ENCODE measurements at regions not wholly inside any gene's neighbourhood (a gene's known extent, or its start where the extent isn't known, plus 50 kb on each side); places are given as distances from the start of the nearest gene placed in this dataset.
A peak's percentile ranks its signal among the peaks of the same experiment; 100 is the strongest.

- Histone ChIP-seq H4K20me1 (ENCODE audit: control insufficient read depth, insufficient read depth) (no peaks in the 10 kb centered on the region), H3K9me3 (replicated peaks; ENCODE audit: control insufficient read depth, insufficient read depth, low read length) (no peaks in the 10 kb centered on the region), H2AFZ (ENCODE audit: control insufficient read depth, low read depth, low read length) (peak overlapping the region; percentile 26), H3K27ac (ENCODE audit: control insufficient read depth, insufficient read depth) (no peak overlapping the region), H3K9ac (ENCODE audit: control insufficient read depth, insufficient read depth, low read length) (no peak overlapping the region), H3K79me2 (ENCODE audit: control insufficient read depth, insufficient read depth, low read length) (no peaks in the 10 kb centered on the region), H3K4me2 (ENCODE audit: control insufficient read depth, insufficient read depth) (peak overlapping the region; percentile 22; the same call in 1 of the 2 replicates), H3K4me1 (ENCODE audit: control insufficient read depth, insufficient read depth, low read length) (no peaks in the 10 kb centered on the region), H3K36me3 (ENCODE audit: control insufficient read depth in 2 of 2, insufficient read depth in 2 of 2, low read length in 1 of 2) (no peaks in the 10 kb centered on the region), H3K27me3 (replicated peaks in 1 of 2; ENCODE audit: control insufficient read depth in 2 of 2, insufficient read depth in 2 of 2, low read length in 1 of 2) (no peaks in the 10 kb centered on the region; a peak in 2 of 4 replicates), H3K4me3 (no peak overlapping the region)
- intact Hi-C loops (cut with micrococcal nuclease; ENCODE audit: unreplicated experiment) (loop anchor here (5.0 to 10.0 kb wide), 3 partner anchors 86 to 248 kb away; no protein-coding TSS in a partner anchor), in situ Hi-C loops (cut with MboI) (no loop called here)
- ChIA-PET SMC1A (ENCODE audit: uncharacterized antibody, unreplicated experiment) (interaction anchor here (0.7 to 2.6 kb wide), 20 partner anchors 7 to 433 kb away, joined by 3 to 12 read pairs (median 3); no protein-coding TSS in a partner anchor), RAD21 (ENCODE audit: unreplicated experiment) (interaction anchor here (0.9 to 3.4 kb wide), 12 partner anchors 38 to 427 kb away, joined by 3 to 13 read pairs (median 4); no protein-coding TSS in a partner anchor), CTCF (interaction anchor here (0.6 to 5.1 kb wide), 37 partner anchors 8 to 427 kb away, joined by 3 to 37 read pairs (median 4); no protein-coding TSS in a partner anchor), POLR2A (no interaction called here)
- ATAC-seq (peak; percentile 68), DNase-seq (ENCODE audit: low read depth, low spot score) (no peak), FAIRE-seq (peak; percentile 44)
- no TSS peak for BruUV-seq (replicated peaks)
- no peak for TF ChIP-seq TAF1 (IDR thresholded peaks at IDR 0.05; ENCODE audit: borderline replicate concordance, low read depth, low read length)
- TF ChIP-seq EP300 (IDR thresholded peaks at IDR 0.05; ENCODE audit: borderline replicate concordance in 1 of 2, control insufficient read depth in 1 of 2, low read depth in 2 of 2, low read length in 2 of 2): 0 out of 4 replicates have a peak, but pooled peaks of 1 of the 2 experiments have one; percentile 21
- peak; percentile 52; the same call in 1 of the 2 replicates for TF ChIP-seq RAD21 (IDR thresholded peaks at IDR 0.05; ENCODE audit: insufficient read depth, low read depth, low read length)
- TF ChIP-seq MXI1 (IDR thresholded peaks at IDR 0.05; ENCODE audit: low read depth, low read length): 0 out of 2 replicates have a peak, but pooled peaks have one; percentile 37
- TF ChIP-seq ZNF384 (IDR thresholded peaks at IDR 0.05; ENCODE audit: borderline replicate concordance, low read depth, low read length): peak; percentile 56; the same call in 1 of the 2 replicates
- TF ChIP-seq, protein P1, sequence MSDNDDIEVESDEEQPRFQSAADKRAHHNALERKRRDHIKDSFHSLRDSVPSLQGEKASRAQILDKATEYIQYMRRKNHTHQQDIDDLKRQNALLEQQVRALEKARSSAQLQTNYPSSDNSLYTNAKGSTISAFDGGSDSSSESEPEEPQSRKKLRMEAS (IDR thresholded peaks at IDR 0.05; ENCODE audit: low read depth, low read length): peak; percentile 21; the same call in 1 of the 2 replicates
- 0 out of 4 replicates have a peak, but pooled peaks of 1 of the 2 experiments have one; percentile 25 for TF ChIP-seq IKZF2 (IDR thresholded peaks at IDR 0.05)
- TF ChIP-seq NR2F1 (conservative IDR thresholded peaks at IDR 0.05): 0 out of 2 replicates have a peak, but pooled peaks have one; percentile 14
- no peak for TF ChIP-seq POLR2A (IDR thresholded peaks at IDR 0.05; ENCODE audit: low read depth, low read length)
- TF ChIP-seq CHD1 (IDR thresholded peaks at IDR 0.05; ENCODE audit: low read depth, low read length): no peak
- TF ChIP-seq NBN (IDR thresholded peaks at IDR 0.05): peak; percentile 46; the same call in 1 of the 2 replicates
- 0 out of 4 replicates have a peak, but pooled peaks of 1 of the 2 experiments have one; percentile 56 for TF ChIP-seq BHLHE40 (IDR thresholded peaks at IDR 0.05; ENCODE audit: borderline replicate concordance in 1 of 2, low read depth in 2 of 2, low read length in 1 of 2)
- TF ChIP-seq CTCF (IDR thresholded peaks at IDR 0.05 in 2 of 3, conservative IDR thresholded peaks at IDR 0.05 in 1 of 3; ENCODE audit: control insufficient read depth in 2 of 3, extremely low read depth in 1 of 3, insufficient read depth in 1 of 3, low read depth in 3 of 3, low read length in 3 of 3): peak; percentile 15 to 41 (median 38); a peak in 3 of 6 replicates
- 0 out of 2 replicates have a peak, but pooled peaks have one; percentile 14 for TF ChIP-seq SPI1 (IDR thresholded peaks at IDR 0.05; ENCODE audit: borderline replicate concordance, insufficient read depth, low read depth, low read length)
- TF ChIP-seq, protein P2, sequence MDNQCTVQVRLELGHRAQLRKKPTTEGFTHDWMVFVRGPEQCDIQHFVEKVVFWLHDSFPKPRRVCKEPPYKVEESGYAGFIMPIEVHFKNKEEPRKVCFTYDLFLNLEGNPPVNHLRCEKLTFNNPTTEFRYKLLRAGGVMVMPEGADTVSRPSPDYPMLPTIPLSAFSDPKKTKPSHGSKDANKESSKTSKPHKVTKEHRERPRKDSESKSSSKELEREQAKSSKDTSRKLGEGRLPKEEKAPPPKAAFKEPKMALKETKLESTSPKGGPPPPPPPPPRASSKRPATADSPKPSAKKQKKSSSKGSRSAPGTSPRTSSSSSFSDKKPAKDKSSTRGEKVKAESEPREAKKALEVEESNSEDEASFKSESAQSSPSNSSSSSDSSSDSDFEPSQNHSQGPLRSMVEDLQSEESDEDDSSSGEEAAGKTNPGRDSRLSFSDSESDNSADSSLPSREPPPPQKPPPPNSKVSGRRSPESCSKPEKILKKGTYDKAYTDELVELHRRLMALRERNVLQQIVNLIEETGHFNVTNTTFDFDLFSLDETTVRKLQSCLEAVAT (IDR thresholded peaks at IDR 0.05): 0 out of 2 replicates have a peak, but pooled peaks have one; percentile 23
- TF ChIP-seq BMI1 (IDR thresholded peaks at IDR 0.05; ENCODE audit: borderline replicate concordance): 0 out of 2 replicates have a peak, but pooled peaks have one; percentile 14
- TF ChIP-seq STAT1 (conservative IDR thresholded peaks at IDR 0.05): no peak
- no peak for TF ChIP-seq PAX5 (IDR thresholded peaks at IDR 0.05; ENCODE audit: borderline replicate concordance, low read depth, low read length)
- TF ChIP-seq IKZF1 (conservative IDR thresholded peaks at IDR 0.05): peak; percentile 33
- 2% methylated on average over 8 of the region's 8 CpGs for WGBS (ENCODE audit: insufficient coverage, insufficient replicate concordance, low lambda C conversion rate, missing lambda C conversion rate)
These were observed 362.6 kb downstream of the DAD1 start for GRCh38 chr14:22226381-22226780.
